Karpas-422 (cell line): ENCODE measurements at regions not wholly inside any gene's neighbourhood (a gene's known extent, or its start where the extent isn't known, plus 50 kb on each side); places are given as distances from the start of the nearest gene placed in this dataset.
"Not testable (repeated sequence)": the region's sequence is repeated elsewhere in the genome, so short reads cannot be mapped to it uniquely, and the experiment has no call there.

Source experiments
- DNase-seq: peaks from one replicate; pipeline ENCODE4 v3.0.0-alpha.2; 2015
- H2AFZ ChIP-seq: fragments of 200-600 bp; sonication (generic); 2 replicates; pipeline ENCODE4 v1.6.1; 2014; ENCODE audit warnings: antibody characterized with exemption, low read length, mixed read lengths
- H3K27ac ChIP-seq: fragments of 200-600 bp; sonication (generic); 2 replicates; pipeline ENCODE4 v1.5.1; 2014; ENCODE audit warnings: mild to moderate bottlenecking, low read length, moderate library complexity
- H3K27me3 ChIP-seq: fragments of 200-600 bp; sonication (generic); 2 replicates; pipeline ENCODE4 v1.6.1; 2014; ENCODE audit warnings: low read length, mixed read lengths
- H3K36me3 ChIP-seq: fragments of 200-600 bp; sonication (generic); 2 replicates; pipeline ENCODE4 v1.6.1; 2014; ENCODE audit warnings: low read length, mixed read lengths; ENCODE audit not compliant: insufficient read depth
- H3K4me1 ChIP-seq: fragments of 200-600 bp; sonication (generic); 2 replicates; pipeline ENCODE4 v1.6.1; 2014; ENCODE audit warnings: mild to moderate bottlenecking, low read length, mixed read lengths
- H3K4me2 ChIP-seq: fragments of 200-600 bp; sonication (generic); 2 replicates; pipeline ENCODE4 v1.6.1; 2014; ENCODE audit warnings: low read length, low read depth, mild to moderate bottlenecking; ENCODE audit not compliant: poor library complexity, severe bottlenecking
- H3K4me3 ChIP-seq: fragments of 200-600 bp; sonication (generic); 2 replicates; pipeline ENCODE4 v1.5.1; 2014; ENCODE audit warnings: mild to moderate bottlenecking, antibody characterized with exemption, low read length, mixed read lengths
- H3K79me2 ChIP-seq: fragments of 200-600 bp; sonication (generic); 2 replicates; pipeline ENCODE4 v1.6.1; 2014; ENCODE audit warnings: mild to moderate bottlenecking, low read length, mixed read lengths
- H3K9ac ChIP-seq: fragments of 200-600 bp; sonication (generic); 2 replicates; pipeline ENCODE4 v1.6.0; 2014; ENCODE audit warnings: low read length
- H3K9me2 ChIP-seq: fragments of 200-600 bp; sonication (generic), shearing (Covaris generic); replicated peaks from 2 replicates; pipeline ENCODE4 v1.6.0; 2014; ENCODE audit warnings: mild to moderate bottlenecking, low read length, moderate library complexity; ENCODE audit not compliant: insufficient read depth
- H3K9me3 ChIP-seq: fragments of 300-700, 200-600 bp; sonication (generic); 2 replicates; pipeline ENCODE4 v1.6.1; 2014; ENCODE audit warnings: low read length, mixed read lengths
- H4K20me1 ChIP-seq: fragments of 200-600 bp; sonication (generic); 2 replicates; pipeline ENCODE4 v1.6.1; 2014; ENCODE audit warnings: mild to moderate bottlenecking, antibody characterized with exemption, low read length, low read depth; ENCODE audit not compliant: insufficient read depth

DNA sequence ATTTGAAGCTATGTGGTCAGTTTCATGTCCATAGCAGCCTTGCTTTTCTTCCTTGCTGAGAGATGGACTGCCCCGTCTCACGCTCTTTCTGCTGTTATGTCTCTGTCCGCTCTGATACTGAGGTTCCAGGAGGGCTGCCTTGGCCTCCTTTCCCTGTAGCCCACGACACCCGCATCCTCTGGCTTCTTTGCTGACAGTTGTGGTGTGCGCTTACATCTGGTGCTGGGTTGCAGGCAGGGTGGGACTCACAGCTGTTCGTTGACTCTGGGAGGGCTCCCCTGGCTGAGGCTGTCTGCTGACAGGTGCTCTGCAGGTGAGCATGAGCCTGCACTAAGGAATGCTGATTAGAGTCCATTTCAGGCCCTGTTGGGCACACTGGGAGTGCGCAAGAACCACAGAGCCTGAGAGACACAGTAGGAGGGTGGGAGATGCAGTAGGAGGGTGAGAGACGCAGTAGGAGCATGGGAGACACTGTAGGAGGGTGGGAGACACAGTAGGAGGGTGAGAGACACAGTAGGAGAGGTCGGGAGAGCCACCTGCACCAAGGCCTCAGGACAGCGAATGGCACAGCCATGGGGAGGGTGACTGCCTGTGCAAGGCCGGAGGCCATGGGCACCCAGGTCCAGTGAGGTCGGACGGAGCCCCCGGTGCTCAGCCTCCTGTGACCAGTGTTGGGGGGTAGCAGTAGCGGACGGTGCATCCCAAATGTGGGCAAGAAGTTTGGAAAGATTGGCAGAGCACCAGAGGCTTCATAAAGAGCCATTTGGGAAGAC lies 71.5 kb downstream of the NPIPB11 start:
- not testable (repeated sequence) for H3K9me3 ChIP-seq, H3K4me3 ChIP-seq, H3K79me2 ChIP-seq, DNase-seq, H2AFZ ChIP-seq, H4K20me1 ChIP-seq, H3K36me3 ChIP-seq, H3K9me2 ChIP-seq, H3K27me3 ChIP-seq
- H3K4me1 ChIP-seq, result peaks cover 49% of the 10 kb centered on the region
- H3K4me2 ChIP-seq, result peak overlapping the region; percentile 32
- 0 out of 2 replicates have a peak overlapping the region, but pooled peaks have one; percentile 33 for H3K9ac ChIP-seq
- H3K27ac ChIP-seq, result peak overlapping the region; percentile 87

DNA sequence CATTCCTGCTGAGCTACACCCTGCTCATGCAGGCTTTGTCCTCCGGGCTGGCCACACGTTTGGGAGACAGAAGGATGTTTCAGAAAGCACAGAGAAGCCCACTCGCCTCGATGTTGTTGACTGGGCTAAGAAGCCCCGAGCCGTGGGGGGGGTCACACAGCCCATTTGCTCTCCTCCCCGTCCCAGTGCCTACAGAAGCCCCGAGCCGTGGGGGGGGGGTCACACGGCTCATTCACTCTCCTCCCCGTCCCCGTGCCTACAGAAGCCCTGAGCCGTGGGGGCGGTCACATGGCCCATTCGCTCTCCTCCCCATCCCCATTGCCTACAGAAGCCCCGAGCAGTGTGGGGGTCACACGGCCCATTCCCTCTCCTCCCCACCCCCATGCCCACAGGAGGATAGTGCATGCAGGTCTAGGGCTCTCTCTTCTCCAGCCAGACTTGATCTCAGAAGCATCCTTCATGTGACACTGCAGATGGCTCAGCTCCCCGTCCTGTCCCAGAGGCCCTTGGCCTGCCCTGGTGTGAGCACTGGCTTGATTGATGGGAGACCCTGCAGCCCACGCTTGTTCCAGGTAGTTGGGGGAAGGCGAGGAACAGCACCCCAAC lies 72.9 kb downstream of the NPIPB11 start:
- not testable (repeated sequence) for H3K27me3 ChIP-seq, H2AFZ ChIP-seq, H3K79me2 ChIP-seq, H3K9me2 ChIP-seq, H3K4me2 ChIP-seq, DNase-seq, H3K9ac ChIP-seq, H3K27ac ChIP-seq, H3K9me3 ChIP-seq, H4K20me1 ChIP-seq, H3K36me3 ChIP-seq, H3K4me3 ChIP-seq
- peaks cover 38% of the 10 kb centered on the region for H3K4me1 ChIP-seq

DNA sequence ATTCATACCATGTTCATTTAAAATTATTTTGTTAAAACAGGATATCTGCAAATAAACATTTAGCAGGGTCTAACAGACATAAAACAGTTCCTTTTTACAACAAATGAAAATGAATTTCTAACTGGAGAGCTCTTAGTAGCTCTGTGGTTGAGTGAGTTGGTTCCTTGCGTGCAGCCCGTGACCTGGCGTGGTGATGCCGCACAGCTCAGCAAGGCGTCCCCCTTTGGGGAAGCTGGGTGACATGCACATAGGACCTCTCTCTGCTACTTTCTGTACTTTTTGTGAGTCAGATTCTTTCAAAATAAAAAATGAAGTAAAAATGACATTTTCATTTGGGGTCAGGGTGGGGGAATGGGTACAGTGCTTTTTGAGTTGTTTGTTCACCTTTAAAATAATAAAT lies 75.9 kb downstream of the NPIPB11 start:
- DNase-seq, H3K9ac ChIP-seq, H3K27me3 ChIP-seq, H3K9me2 ChIP-seq, H2AFZ ChIP-seq, H4K20me1 ChIP-seq, H3K4me3 ChIP-seq, H3K79me2 ChIP-seq, H3K27ac ChIP-seq, H3K9me3 ChIP-seq, H3K4me2 ChIP-seq, H3K36me3 ChIP-seq: not testable (repeated sequence)
- H3K4me1 ChIP-seq, result peaks cover 18% of the 10 kb centered on the region

DNA sequence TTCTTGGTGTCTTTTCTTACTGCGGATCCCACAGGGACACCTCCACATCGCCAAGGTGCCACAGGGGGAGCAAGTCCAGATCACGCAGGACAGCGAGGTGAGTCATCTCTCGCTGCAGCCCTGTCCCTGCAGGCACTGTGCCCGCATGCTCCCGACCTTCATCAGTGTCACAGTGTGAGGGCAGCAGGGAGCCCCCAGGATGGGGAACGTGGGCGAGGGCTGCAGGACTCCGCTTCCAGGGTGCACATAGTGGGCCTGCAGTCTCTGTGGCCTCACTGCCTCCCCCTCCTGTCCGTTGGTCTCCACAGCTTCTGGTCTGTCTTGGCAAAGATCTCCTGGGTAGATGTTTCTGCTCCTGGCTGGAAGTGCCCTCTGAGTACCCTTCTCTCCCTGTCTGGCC lies 78.0 kb downstream of the NPIPB11 start:
- H3K9ac ChIP-seq, result not testable (repeated sequence)

DNA sequence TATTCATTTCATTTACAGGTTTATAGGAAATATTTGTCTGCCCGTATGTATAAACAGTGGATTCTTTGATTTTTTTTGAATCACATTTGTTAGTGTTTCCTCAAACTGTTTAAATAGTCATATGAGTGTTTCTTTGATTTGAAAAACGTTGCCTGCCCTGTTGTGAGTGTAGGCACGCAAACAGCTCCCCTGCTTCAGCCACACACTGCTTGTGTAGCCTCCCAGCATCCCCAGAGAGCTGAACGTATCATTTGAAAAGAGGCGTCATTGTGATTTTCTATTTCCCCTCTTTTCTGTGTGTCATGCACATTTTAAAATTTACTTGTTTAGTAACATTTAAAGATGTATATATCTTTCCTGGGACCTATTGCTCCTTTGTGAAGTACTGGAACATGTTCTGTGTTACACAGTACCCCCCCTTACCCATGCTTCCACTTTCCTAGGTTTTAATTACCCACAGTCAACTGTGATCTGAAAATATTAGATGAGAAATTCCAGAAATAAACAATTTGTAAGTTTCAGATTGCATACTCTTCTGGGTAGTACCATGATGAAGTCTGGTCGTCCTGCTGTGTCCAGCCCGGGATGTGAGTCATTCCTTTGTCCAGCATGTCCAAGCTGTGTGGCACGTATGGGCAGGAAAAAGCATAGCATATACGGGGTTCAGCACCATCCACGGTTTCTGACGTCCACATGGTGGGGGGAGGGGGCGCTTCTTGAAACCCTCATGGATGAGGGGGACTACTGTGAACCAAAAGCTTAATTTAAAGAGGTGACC lies 78.7 kb downstream of the NPIPB11 start:
- H3K4me1 ChIP-seq, H3K9ac ChIP-seq, H3K36me3 ChIP-seq, H3K27ac ChIP-seq, H3K27me3 ChIP-seq, H3K9me2 ChIP-seq, H3K9me3 ChIP-seq, H3K79me2 ChIP-seq, H3K4me3 ChIP-seq, H4K20me1 ChIP-seq, DNase-seq, H3K4me2 ChIP-seq, H2AFZ ChIP-seq: not testable (repeated sequence)

More for the DNA sequence above, 78.0 kb downstream of the NPIPB11 start:
- H3K9me3 ChIP-seq, H3K4me2 ChIP-seq, H3K27ac ChIP-seq, H3K4me3 ChIP-seq, H3K4me1 ChIP-seq, H3K79me2 ChIP-seq, H3K9me2 ChIP-seq, H3K27me3 ChIP-seq, H3K36me3 ChIP-seq, H4K20me1 ChIP-seq, H2AFZ ChIP-seq, DNase-seq: not testable (repeated sequence)

DNA sequence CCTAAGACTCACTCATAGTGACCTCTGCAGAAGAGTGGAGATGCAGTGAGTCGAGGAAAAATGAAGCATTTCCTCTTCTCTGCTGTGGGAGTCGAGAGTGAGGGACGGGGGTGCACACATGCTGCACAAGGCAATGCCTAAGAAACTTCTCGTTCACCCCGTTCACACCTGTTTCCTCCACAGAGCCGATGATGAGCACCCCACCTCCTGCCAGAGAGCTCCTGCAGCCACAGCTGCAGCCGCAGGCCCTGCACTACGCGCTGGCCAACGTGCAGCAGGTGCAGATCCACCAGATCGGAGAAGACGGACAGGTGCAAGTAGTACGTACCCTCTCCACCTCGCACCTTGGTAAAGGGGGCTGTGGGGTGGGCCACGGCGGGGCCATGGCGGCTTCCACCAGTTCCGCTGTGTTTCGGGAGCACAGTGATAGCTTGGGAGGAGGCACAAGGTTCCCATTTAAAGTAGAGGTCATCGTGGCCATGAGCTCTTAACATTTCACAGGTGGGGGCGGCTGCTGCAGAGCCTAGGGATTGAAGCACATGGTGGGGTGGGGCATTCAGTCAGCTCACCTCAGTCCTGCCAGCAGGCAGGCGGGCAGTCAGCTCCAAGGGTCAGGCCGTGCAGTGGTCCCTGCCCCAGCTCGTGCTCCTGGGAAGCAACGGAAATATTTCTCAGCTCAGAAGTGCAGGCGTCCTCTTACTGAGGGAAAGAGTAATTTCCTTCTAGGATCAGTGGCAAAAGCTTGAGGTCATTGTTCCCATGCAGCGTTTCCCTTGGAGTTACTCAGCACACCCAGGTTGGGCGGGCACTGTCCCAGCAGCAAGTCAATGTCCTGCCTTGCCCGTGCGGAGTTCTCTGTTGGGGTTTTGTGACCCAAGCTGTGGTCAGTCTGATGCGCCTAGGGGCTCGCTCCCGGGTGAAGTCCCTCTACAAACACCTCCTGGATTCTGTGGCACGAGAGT lies 80.1 kb downstream of the NPIPB11 start:
- H3K4me2 ChIP-seq, H3K36me3 ChIP-seq, H4K20me1 ChIP-seq, H3K4me3 ChIP-seq, H3K9ac ChIP-seq, H3K27me3 ChIP-seq, H3K9me3 ChIP-seq, H3K79me2 ChIP-seq, H3K9me2 ChIP-seq, H2AFZ ChIP-seq, H3K4me1 ChIP-seq, H3K27ac ChIP-seq, DNase-seq: not testable (repeated sequence)

DNA sequence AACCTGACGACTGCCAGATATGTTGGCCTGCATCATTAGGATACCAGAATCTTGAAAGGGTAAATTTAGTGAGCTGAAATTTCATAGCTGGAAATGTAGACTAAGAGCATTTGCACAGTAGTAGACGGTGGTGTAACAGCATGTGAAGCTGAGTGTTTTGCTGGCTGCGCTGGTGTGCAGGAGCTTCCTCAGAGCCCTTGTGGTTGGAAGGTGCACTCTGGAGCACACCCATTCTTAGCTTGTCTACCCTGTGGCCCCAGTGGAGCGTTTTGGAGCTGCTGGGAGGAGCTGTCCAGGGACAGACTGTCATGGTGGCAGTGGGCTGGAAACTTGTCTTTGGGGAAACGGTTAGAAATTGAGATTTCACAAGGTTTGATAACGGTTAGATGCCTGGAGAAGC lies 82.8 kb downstream of the NPIPB11 start:
- not testable (repeated sequence) for H3K4me1 ChIP-seq, H3K4me2 ChIP-seq, H3K9me3 ChIP-seq, H3K9ac ChIP-seq, H3K4me3 ChIP-seq, H3K9me2 ChIP-seq, H3K27ac ChIP-seq, H3K36me3 ChIP-seq, H4K20me1 ChIP-seq, DNase-seq, H2AFZ ChIP-seq, H3K79me2 ChIP-seq, H3K27me3 ChIP-seq

DNA sequence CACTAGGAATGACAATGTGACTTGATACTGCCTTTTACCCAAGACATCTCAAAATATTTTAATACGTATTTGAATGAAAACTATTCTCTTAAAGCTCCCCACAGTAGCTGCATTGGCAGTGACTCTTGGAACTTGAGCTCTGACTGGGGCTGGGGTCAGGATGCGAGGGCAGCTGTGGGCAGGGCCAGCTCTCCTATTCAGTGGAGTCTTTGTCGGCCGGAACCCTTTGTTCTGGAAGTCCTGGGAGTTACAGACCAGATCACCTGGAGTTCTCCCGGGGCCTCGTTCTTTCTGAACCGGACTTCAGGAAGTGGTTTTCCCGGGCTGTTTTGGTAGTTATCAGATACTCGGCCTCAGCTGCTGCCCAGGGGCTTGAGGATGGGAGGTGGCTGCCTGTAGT lies 84.9 kb downstream of the NPIPB11 start:
- no peaks in the 10 kb centered on the region for H3K9me3 ChIP-seq
- H3K4me1 ChIP-seq, result no peaks in the 10 kb centered on the region
- H4K20me1 ChIP-seq, result no peaks in the 10 kb centered on the region
- no peaks in the 10 kb centered on the region for H3K9me2 ChIP-seq
- no peak overlapping the region for H3K27ac ChIP-seq
- no peak overlapping the region for H3K4me3 ChIP-seq
- H3K36me3 ChIP-seq, result no peaks in the 10 kb centered on the region
- H3K9ac ChIP-seq, result no peak overlapping the region
- no peak overlapping the region for H3K4me2 ChIP-seq
- DNase-seq, result no peak
- no peaks in the 10 kb centered on the region for H3K79me2 ChIP-seq
- no peak overlapping the region for H2AFZ ChIP-seq
- no peaks in the 10 kb centered on the region for H3K27me3 ChIP-seq
